ENCODE measurements at regions not wholly inside any gene's neighbourhood (a gene's known extent, or its start where the extent isn't known, plus 50 kb on each side); places are given as distances from the start of the nearest gene placed in this dataset.

DNA sequence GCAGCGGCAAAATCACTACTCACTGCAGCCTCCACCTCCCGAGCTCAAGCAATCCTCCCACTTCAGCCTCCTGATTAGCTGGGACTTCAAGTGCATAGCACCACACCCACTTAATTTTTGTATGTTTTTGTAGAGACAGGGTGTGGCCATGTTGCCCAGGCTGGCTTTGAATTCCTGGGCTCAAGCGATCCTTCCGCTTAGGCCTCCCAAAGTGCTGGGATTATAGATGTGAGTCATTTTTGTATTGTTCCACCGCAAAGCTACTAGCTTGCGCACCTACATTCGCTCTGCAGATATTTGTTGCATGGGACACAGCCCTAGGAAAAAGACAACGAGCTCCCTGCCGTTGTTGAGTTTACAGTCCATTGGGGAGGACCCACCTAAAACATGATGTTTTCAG lies 173.5 kb upstream of the AGAP1 start:
- H3K4me3 ChIP-seq (ENCODE audit: low read depth, low read length), result no peak overlapping the region
- H3K4me1 ChIP-seq, result peaks cover 12% of the 10 kb centered on the region
- no peaks in the 10 kb centered on the region for H3K27me3 ChIP-seq (replicated peaks; ENCODE audit: control insufficient read depth, insufficient read depth, low read length)
- intact Hi-C loops (cut with micrococcal nuclease; ENCODE audit: unreplicated experiment), result no loop called here
- Mint-ChIP-seq H3K27me3 (ENCODE audit: insufficient read depth, unreplicated experiment) (no peaks in the 10 kb centered on the region), H3K9me3 (ENCODE audit: unreplicated experiment) (no peaks in the 10 kb centered on the region), H3K4me1 (ENCODE audit: low read depth, unreplicated experiment) (peaks cover 2% of the 10 kb centered on the region), H3K27ac (ENCODE audit: unreplicated experiment) (no peak overlapping the region), H3K36me3 (ENCODE audit: insufficient read depth, unreplicated experiment) (no peaks in the 10 kb centered on the region), H3K4me3 (ENCODE audit: unreplicated experiment) (no peak overlapping the region)
- no TSS peak for BruUV-seq (replicated peaks)
- H3K9me3 ChIP-seq, result no peaks in the 10 kb centered on the region
- DNase-seq, result no peak
- no peaks in the 10 kb centered on the region for H3K36me3 ChIP-seq (ENCODE audit: control insufficient read depth, insufficient read depth, low read length)
- TF ChIP-seq CTCF (IDR thresholded peaks at IDR 0.05; ENCODE audit: insufficient read depth in 1 of 2, low read depth in 1 of 2, low read length in 1 of 2, severe bottlenecking in 1 of 2, unreplicated experiment in 1 of 2), result no peak
- CTCF ChIA-PET, result no interaction called here
- POLR2A ChIA-PET, result no interaction called here

GRCh38 chr2:235324324-235324723 lies 169.5 kb upstream of the AGAP1 start:
- CTCF ChIA-PET, result no interaction called here
- Histone ChIP-seq H3K4me3 (ENCODE audit: low read depth, low read length) (no peak overlapping the region), H3K4me1 (peaks cover 16% of the 10 kb centered on the region), H3K27me3 (replicated peaks; ENCODE audit: control insufficient read depth, insufficient read depth, low read length) (no peaks in the 10 kb centered on the region), H3K9me3 (no peaks in the 10 kb centered on the region), H3K36me3 (ENCODE audit: control insufficient read depth, insufficient read depth, low read length) (no peaks in the 10 kb centered on the region)
- no peaks in the 10 kb centered on the region for H3K36me3 Mint-ChIP-seq (ENCODE audit: insufficient read depth, unreplicated experiment)
- BruUV-seq (replicated peaks), result no TSS peak
- H3K4me1 Mint-ChIP-seq (ENCODE audit: low read depth, unreplicated experiment), result peaks cover 7% of the 10 kb centered on the region
- no peaks in the 10 kb centered on the region for H3K9me3 Mint-ChIP-seq (ENCODE audit: unreplicated experiment)
- no peaks in the 10 kb centered on the region for H3K27me3 Mint-ChIP-seq (ENCODE audit: insufficient read depth, unreplicated experiment)
- no peak overlapping the region for H3K27ac Mint-ChIP-seq (ENCODE audit: unreplicated experiment)
- intact Hi-C loops (cut with micrococcal nuclease; ENCODE audit: unreplicated experiment), result no loop called here
- no peak for TF ChIP-seq CTCF (IDR thresholded peaks at IDR 0.05; ENCODE audit: insufficient read depth in 1 of 2, low read depth in 1 of 2, low read length in 1 of 2, severe bottlenecking in 1 of 2, unreplicated experiment in 1 of 2)
- peak in 1 of 2 experiments; percentile 40 for DNase-seq
- no peak overlapping the region for H3K4me3 Mint-ChIP-seq (ENCODE audit: unreplicated experiment)
- POLR2A ChIA-PET, result no interaction called here

- Mint-ChIP-seq H3K27ac (ENCODE audit: unreplicated experiment) (no peak overlapping the region), H3K27me3 (ENCODE audit: insufficient read depth, unreplicated experiment) (no peaks in the 10 kb centered on the region), H3K4me1 (ENCODE audit: low read depth, unreplicated experiment) (peaks cover 7% of the 10 kb centered on the region), H3K4me3 (ENCODE audit: unreplicated experiment) (no peak overlapping the region), H3K36me3 (ENCODE audit: insufficient read depth, unreplicated experiment) (no peaks in the 10 kb centered on the region), H3K9me3 (ENCODE audit: unreplicated experiment) (no peaks in the 10 kb centered on the region)
- ChIA-PET CTCF (no interaction called here), POLR2A (no interaction called here)
- no peaks in the 10 kb centered on the region for H3K36me3 ChIP-seq (ENCODE audit: control insufficient read depth, insufficient read depth, low read length)
- no peak overlapping the region for H3K4me3 ChIP-seq (ENCODE audit: low read depth, low read length)
- H3K27me3 ChIP-seq (replicated peaks; ENCODE audit: control insufficient read depth, insufficient read depth, low read length), result no peaks in the 10 kb centered on the region
- H3K9me3 ChIP-seq, result no peaks in the 10 kb centered on the region
- TF ChIP-seq CTCF (IDR thresholded peaks at IDR 0.05; ENCODE audit: insufficient read depth in 1 of 2, low read depth in 1 of 2, low read length in 1 of 2, severe bottlenecking in 1 of 2, unreplicated experiment in 1 of 2), result no peak
- intact Hi-C loops (cut with micrococcal nuclease; ENCODE audit: unreplicated experiment), result no loop called here
- BruUV-seq (replicated peaks), result no TSS peak
- DNase-seq, result peak; percentile 31 to 71
- H3K4me1 ChIP-seq, result peaks cover 16% of the 10 kb centered on the region
These were observed 168.7 kb upstream of the AGAP1 start for GRCh38 chr2:235325151-235325550.
